AG09319 (cell line): ENCODE measurements at regions not wholly inside any gene's neighbourhood (a gene's known extent, or its start where the extent isn't known, plus 50 kb on each side); places are given as distances from the start of the nearest gene placed in this dataset.

Source experiments
- DNase-seq: peaks from one replicate; pipeline ENCODE4 v3.0.0-alpha.2; 2010; ENCODE audit warnings: low read depth; ENCODE audit errors: extremely low read depth
- CTCF ChIP-seq: IDR thresholded peaks from 2 replicates; pipeline ENCODE4 v1.5.1; 2011; ENCODE audit warnings: low read depth, mild to moderate bottlenecking, inconsistent platforms, low read length, moderate library complexity

- no peak for TF ChIP-seq CTCF
- DNase-seq: no peak
Measured at GRCh38 chr16:85971902-85972638, 73.1 kb downstream of the IRF8 start.

GRCh38 chr16:85974428-85975375, 75.7 kb downstream of the IRF8 start:
- TF ChIP-seq CTCF: no peak
- no peak for DNase-seq

- TF ChIP-seq CTCF: no peak
- DNase-seq: no peak
Measured at GRCh38 chr16:85975451-85975981, 76.6 kb downstream of the IRF8 start.

GRCh38 chr16:85978291-85978775, 79.4 kb downstream of the IRF8 start:
- DNase-seq: no peak
- no peak for TF ChIP-seq CTCF

- no peak for DNase-seq
- TF ChIP-seq CTCF: no peak
Measured at GRCh38 chr16:85978976-85979375, 80.0 kb downstream of the IRF8 start.

GRCh38 chr16:85979605-85980004, 80.6 kb downstream of the IRF8 start:
- DNase-seq: no peak
- no peak for TF ChIP-seq CTCF
